NCI-H146 (cell line): ENCODE measurements at regions not wholly inside any gene's neighbourhood (a gene's known extent, or its start where the extent isn't known, plus 50 kb on each side); places are given as distances from the start of the nearest gene placed in this dataset.
A peak's percentile ranks its signal among the peaks of the same experiment; 100 is the strongest.

Experiments used
- DNase-seq: peaks from one replicate; lab custom pipeline; 2025; lab: John Stamatoyannopoulos, UW

DNA sequence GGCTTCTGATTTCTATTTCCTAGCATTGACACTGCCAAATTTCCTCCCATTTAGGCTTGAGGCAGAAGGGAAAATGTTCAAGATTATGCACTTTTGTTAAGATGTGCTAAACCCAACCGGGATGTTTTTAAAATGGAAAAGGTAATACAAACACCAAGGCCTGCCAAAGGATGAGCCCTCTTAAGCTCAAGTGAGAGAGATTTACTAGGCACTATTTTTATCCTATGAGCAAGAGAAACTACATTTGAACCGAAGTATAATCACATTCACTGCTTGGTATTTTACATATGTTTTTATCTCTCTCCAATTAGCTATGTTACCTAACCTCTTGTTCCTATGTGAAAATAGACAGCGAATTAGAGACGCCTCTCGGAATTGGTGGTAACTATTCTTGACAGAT lies 295.8 kb downstream of the GABRB3 start:
- DNase-seq: no peak

DNA sequence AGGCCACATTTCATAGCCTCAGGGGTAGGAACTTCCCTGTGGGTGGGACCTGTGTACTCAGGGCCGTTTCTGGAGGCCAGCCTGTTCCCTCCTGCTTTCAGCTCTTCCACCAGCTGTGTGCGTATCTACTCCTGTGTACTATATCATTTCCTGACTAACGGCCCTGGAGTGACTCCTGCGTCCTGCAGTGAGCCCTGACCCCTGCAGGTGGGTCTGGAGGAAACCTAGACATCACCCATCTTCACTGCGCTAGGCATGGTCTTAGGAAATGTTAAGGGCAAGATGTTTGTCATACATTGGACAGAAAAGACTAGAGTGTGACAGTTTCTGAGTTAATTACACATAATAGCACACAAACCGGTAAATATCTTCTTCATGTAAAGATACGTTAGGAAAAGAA lies 297.3 kb downstream of the GABRB3 start:
- DNase-seq: no peak

DNA sequence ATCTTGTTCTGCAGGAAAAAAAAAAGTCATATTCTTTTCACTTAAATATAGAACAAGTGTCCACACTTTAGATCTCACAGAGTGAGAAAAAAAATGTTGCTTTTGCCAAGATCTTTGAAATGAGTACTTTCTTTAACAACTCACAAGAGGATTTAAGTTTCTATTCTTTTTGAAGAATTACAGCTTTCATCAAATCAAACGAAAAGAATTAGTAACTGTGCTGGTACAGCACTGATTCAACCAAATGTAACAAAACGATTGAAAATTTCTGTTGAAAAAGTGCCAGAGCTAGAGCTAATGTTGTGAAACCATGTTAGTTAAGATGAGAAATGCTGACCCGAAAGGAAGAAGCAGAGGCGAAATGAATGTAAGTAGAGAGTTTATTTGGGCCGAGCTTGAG lies 300.2 kb downstream of the GABRB3 start:
- DNase-seq: no peak

GRCh38 chr15:26461847-26462608 lies 310.8 kb downstream of the GABRB3 start:
- no peak for DNase-seq

- no peak for DNase-seq
Observed at GRCh38 chr15:26460165-26460564, 312.7 kb downstream of the GABRB3 start.

DNA sequence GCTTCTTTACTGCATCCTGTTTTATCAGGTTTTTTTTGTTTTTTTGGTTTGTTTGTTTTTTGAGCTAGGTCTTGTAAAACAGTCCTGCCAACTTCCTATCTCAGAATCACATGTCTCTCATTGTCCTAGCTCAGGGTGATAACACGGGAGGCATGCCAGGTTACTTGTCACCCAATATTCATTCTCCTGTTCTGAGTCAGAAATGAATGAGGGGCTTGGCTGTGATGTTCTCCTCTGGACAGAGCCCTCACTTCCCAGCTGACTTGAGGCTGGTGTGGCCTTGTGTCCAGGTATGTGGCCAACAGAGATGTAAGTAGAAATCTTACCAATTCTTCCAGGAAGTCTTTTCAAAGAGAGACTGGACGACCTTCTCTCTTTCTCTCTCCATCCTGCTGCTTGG lies 317.0 kb downstream of the GABRB3 start:
- no peak for DNase-seq

- DNase-seq: no peak
Observed at GRCh38 chr15:26453914-26454313, 319.0 kb downstream of the GABRB3 start.

DNA sequence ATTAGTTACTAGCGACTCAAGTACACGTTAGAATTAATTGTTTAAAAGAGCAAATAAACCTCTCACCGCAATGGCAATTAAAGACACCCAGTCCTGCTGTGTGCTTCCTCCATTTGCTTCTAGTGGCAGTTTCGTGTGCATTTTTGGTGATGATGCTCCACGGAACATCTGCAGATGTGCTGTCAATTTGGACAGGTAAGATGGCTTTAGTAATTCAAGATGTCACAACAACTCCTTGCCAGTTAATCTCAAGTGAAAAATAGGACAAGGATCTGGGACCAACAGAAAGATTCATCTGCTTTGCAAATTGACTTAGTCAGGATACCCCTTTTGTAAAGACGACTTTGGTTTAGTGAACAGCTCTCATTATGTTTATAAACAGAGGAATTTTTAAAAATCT lies 320.9 kb downstream of the GABRB3 start:
- no peak for DNase-seq

DNA sequence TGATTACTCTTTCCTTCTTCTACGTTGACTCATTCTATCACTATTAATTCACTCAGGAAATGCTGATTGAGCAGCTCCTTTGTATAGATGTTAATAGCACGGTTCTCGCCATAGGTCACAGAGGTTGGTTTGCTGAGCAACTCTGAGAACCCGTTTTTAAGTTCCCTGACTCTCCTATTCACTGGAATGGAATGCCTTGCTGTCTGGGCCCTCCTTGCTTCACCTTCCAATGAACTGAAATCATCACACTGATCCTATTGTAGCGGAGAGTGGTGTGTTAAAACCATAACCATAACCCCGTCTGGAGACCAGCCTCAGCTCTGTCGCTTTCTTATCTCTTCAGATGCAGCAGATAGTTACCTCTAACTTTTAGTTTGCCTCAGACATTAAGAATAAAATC lies 323.6 kb downstream of the GABRB3 start:
- DNase-seq: no peak

- no peak for DNase-seq
Observed at GRCh38 chr15:26443321-26443720, 329.5 kb downstream of the GABRB3 start.

DNA sequence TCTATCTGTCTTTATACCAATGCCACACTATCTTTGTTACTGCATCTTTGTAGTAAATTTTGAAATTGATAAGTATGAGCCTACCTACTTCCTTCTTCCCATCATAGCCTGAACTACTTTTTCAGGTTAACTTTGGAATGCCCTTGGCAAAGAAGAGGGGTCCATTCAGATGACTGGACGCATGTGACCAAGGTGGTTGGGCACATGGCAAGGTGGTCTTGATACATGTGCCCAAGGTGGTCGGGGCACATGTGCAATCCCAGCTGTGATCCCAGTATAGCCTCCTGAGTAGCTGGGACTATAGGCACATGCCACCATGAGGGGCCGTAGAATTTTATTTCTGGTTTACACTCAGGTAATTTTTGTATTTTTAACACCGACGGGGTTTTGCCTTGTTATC lies 330.2 kb downstream of the GABRB3 start:
- no peak for DNase-seq

- DNase-seq: no peak
Observed at GRCh38 chr15:26439681-26440080, 333.2 kb downstream of the GABRB3 start.

- DNase-seq: no peak
Observed at GRCh38 chr15:26438718-26439117, 334.1 kb downstream of the GABRB3 start.

DNA sequence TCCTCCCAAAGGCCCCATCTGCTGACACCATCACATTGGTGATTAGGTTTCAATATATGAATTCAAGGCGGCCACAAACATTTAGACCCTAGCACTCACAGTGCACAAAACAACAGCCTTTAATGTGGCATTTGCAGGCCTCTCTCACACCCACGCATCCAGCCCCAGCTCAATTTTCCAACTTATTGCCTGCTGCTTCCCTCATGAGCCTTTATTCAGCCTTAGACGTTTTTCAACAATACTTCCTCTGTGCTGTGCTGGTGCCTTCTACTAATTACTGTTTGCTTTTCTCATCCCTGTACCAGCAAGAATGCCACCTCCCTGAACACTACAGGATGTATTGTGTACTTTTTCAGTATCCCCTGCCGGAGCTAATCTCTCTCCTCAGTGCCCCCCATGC lies 334.6 kb downstream of the GABRB3 start:
- peak; percentile 1 for DNase-seq

DNA sequence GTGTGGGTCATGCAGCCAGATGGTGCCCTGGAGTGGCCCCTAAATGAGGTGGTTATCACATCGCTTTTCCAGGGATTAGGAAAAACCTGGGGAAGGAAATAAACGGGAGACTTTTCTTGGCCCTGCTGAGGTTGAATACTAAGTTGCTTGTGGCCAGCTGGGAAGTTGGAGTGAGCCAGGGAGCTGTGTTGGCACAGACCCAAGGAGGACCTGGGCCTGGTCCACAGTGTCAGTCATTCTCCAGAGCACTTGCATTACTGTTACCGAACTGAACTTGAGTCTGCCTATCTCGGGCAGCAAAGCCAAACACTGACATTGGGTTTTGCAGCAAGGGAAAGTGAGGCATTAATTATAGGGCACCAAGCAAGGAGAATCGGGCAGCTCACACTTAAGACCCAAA lies 339.0 kb downstream of the GABRB3 start:
- no peak for DNase-seq

DNA sequence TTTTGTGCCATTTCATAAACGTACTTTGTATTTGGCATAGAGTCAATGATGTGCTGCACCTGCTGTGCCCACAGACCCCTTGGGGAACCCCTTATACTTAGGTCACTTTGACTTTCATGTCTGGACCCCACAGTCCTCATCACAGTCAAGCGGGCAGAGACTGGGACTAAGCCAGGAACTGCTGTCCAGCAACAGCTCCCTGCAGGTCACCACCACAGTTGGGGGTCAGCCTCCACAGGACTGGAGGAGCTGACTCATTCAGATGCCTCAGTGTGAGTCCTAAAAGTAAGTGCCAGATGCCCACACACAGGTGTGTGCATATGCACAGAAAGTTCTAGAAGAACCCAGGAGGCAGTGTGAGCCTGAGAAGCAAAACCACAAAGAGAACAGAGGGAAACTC lies 339.8 kb downstream of the GABRB3 start:
- DNase-seq: no peak

- no peak for DNase-seq
Observed at GRCh38 chr15:26421065-26421464, 351.8 kb downstream of the GABRB3 start.

GRCh38 chr15:26395624-26396023 lies 377.2 kb downstream of the GABRB3 start:
- DNase-seq: no peak

DNA sequence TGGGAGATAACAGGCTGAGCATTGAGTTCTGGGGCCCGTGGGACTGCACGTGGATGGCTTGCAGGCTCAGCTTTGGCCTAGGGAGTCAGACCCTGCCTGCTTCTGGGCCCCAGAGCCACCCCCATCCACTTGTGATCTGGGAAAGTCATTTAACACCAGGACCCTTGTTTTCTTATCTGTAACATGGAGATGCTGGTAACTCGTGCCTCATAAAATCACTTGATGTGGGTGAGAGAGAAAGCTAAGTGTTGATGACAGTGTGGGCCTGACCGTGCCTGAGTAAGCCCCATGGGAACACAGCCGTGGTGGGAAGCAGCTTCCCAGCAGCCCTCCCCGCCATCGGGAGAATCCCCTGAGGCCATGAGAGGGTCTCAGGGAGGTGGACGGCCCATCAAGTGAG lies 378.1 kb downstream of the GABRB3 start:
- DNase-seq: no peak

- no peak for DNase-seq
Observed at GRCh38 chr15:26392956-26393355, 379.9 kb downstream of the GABRB3 start.

DNA sequence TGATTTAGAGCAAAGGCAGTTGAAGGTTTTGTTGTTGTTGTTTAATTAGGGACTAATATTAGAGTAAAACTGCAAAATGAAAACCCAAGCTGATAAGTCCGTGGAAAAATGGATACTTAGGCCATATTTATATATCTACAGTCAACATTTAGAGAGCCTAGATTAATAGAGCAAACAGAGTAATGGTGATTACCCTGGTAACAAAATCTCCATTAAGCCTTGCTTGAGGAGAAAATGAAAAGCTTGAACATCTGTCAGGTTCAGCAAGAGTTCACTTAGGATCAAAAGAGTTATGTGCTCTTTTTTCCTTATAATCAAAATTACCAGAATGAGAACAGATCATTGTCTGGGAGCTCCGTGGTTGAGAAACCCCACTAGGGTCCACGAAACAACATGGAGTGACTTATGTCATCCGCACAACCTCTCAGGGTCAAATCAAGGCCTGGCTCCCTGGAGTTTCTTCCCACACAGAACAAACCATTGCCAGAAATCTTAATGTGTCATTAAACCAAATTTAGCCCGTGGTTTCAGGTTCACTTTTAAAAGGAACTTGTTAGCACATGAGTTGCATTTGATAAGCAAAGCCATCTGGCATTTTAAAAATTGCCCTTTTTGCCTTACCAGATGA lies 381.2 kb downstream of the GABRB3 start:
- no peak for DNase-seq

- DNase-seq: no peak
Observed at GRCh38 chr15:26382444-26383072, 390.3 kb downstream of the GABRB3 start.

DNA sequence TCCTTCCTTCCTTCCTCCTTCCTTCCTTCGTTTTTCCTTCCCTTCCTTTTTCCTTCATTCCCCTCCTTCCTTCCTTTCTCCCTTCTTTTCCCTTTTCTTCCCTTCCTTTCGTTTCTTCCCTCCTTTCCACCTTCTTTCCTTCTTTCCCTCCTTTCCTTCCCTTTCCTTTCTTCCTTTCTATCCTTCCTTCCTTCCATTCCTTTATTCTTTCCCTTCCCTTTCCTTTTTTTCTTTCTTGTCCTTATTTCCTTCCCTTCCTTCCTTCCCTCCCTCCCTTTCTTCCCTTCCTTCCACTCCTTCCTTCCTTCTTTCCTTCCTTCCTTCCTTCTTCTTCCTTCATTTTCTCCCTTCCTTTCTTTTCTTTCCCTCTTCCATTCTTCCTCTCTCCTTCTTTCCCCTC lies 394.6 kb downstream of the GABRB3 start:
- DNase-seq: no peak

GRCh38 chr15:26376243-26376642 lies 396.6 kb downstream of the GABRB3 start:
- DNase-seq: no peak
